Astrocyte (in vitro differentiated cells and primary cell): ENCODE measurements at regions not wholly inside any gene's neighbourhood (a gene's known extent, or its start where the extent isn't known, plus 50 kb on each side); places are given as distances from the start of the nearest gene placed in this dataset.

Experiments
- DNase-seq: peaks from one replicate; pipeline ENCODE4 v3.0.0-alpha.2; 2010; ENCODE audit warnings: low read depth
- FAIRE-seq: peaks from 2 replicates; lab custom pipeline; 2011; peaks lifted over from hg19 to GRCh38; lab: Jason Lieb, UNC
- H2AFZ ChIP-seq: 2 replicates; pipeline ENCODE4 v1.6.0; 2012; ENCODE audit warnings: low read depth, low read length, inconsistent platforms
- H3K27ac ChIP-seq: 2 replicates; pipeline ENCODE4 v1.5.1; 2011; ENCODE audit warnings: low read depth, low read length, inconsistent platforms
- H3K27me3 ChIP-seq: 2 replicates; pipeline ENCODE4 v1.6.0; 2011; ENCODE audit warnings: low read length, inconsistent platforms; ENCODE audit not compliant: insufficient read depth
- H3K36me3 ChIP-seq: 2 replicates; pipeline ENCODE4 v1.5.1; 2011; ENCODE audit warnings: low read length, inconsistent platforms; ENCODE audit not compliant: insufficient read depth
- H3K4me1 ChIP-seq: 2 replicates; pipeline ENCODE4 v1.5.1; 2011; ENCODE audit warnings: low read length, inconsistent platforms; ENCODE audit not compliant: insufficient read depth
- H3K4me2 ChIP-seq: 2 replicates; pipeline ENCODE4 v1.6.0; 2012; ENCODE audit warnings: low read length, inconsistent platforms
- H3K4me3 ChIP-seq: 2 replicates; pipeline ENCODE4 v1.5.1; 2011; ENCODE audit warnings: low read depth, mild to moderate bottlenecking, low read length, inconsistent platforms; ENCODE audit not compliant: insufficient read depth
- H3K79me2 ChIP-seq: 2 replicates; pipeline ENCODE4 v1.6.0; 2012; ENCODE audit warnings: mild to moderate bottlenecking, low read length, inconsistent platforms; ENCODE audit not compliant: insufficient read depth
- H3K9ac ChIP-seq: 2 replicates; pipeline ENCODE4 v1.6.0; 2012; ENCODE audit warnings: mild to moderate bottlenecking, low read length, inconsistent platforms
- H3K9me3 ChIP-seq: 2 replicates; pipeline ENCODE4 v1.5.1; 2012; ENCODE audit warnings: low read depth, mild to moderate bottlenecking, low read length, inconsistent platforms; ENCODE audit not compliant: insufficient read depth
- H4K20me1 ChIP-seq: 2 replicates; pipeline ENCODE4 v1.6.0; 2012; ENCODE audit warnings: low read length, inconsistent platforms; ENCODE audit not compliant: insufficient read depth
- H3K27ac Mint-ChIP-seq: one replicate; pipeline ENCODE4 v1.8.0; 2021; ENCODE audit warnings: mild to moderate bottlenecking, mixed read lengths; ENCODE audit not compliant: unreplicated experiment
- H3K27me3 Mint-ChIP-seq: one replicate; pipeline ENCODE4 v1.8.0; 2021; ENCODE audit warnings: low read depth, mixed read lengths; ENCODE audit not compliant: unreplicated experiment
- H3K36me3 Mint-ChIP-seq: one replicate; pipeline ENCODE4 v1.8.0; 2021; ENCODE audit warnings: low read depth, mixed read lengths; ENCODE audit not compliant: unreplicated experiment
- H3K4me1 Mint-ChIP-seq: one replicate; pipeline ENCODE4 v1.8.0; 2021; ENCODE audit warnings: low read depth, mixed read lengths; ENCODE audit not compliant: unreplicated experiment
- H3K4me3 Mint-ChIP-seq: one replicate; pipeline ENCODE4 v1.8.0; 2021; ENCODE audit warnings: mild to moderate bottlenecking, moderate library complexity, mixed read lengths; ENCODE audit not compliant: unreplicated experiment
- H3K9me3 Mint-ChIP-seq: one replicate; pipeline ENCODE4 v1.8.0; 2021; ENCODE audit warnings: mild to moderate bottlenecking, mixed read lengths; ENCODE audit not compliant: unreplicated experiment
- EZH2 ChIP-seq: IDR thresholded peaks from 2 replicates; pipeline ENCODE4 v1.6.1; 2012; ENCODE audit warnings: mild to moderate bottlenecking, low read length, inconsistent platforms; ENCODE audit not compliant: insufficient read depth
- TF ChIP-seq, protein P1 (sequence below): IDR thresholded peaks from 2 replicates; pipeline ENCODE4 v1.5.1; 2011; ENCODE audit warnings: low read depth, mild to moderate bottlenecking, inconsistent platforms, low read length, moderate library complexity; ENCODE audit not compliant: insufficient read depth

DNA sequence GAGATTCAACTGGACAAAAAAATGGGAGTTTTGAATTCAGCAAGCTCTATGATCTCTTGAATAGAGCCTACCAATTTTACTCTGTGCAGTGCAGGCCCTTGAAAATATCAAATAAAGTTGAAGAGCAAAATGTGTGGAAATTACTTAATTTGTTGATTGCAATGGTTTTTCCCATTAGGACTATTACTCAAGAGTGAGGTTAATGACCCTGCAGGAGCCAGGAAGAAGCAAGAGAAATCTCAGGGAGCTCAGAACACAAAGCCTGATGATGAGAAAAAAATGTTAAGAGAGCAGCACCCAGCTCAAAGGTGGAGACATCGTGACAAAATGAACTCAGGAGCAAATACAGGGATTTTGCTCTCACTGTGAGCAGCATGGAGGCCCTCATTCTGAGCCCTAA is 337.6 kb upstream of the TRIB2 start:
- Histone ChIP-seq H3K27ac (no peak overlapping the region), H3K4me2 (no peak overlapping the region), H4K20me1 (no peaks in the 10 kb centered on the region), H3K27me3 (no peaks in the 10 kb centered on the region), H3K4me1 (no peaks in the 10 kb centered on the region), H3K9me3 (no peaks in the 10 kb centered on the region), H2AFZ (no peak overlapping the region), H3K79me2 (no peaks in the 10 kb centered on the region), H3K4me3 (no peak overlapping the region), H3K9ac (no peak overlapping the region), H3K36me3 (no peaks in the 10 kb centered on the region)
- DNase-seq (no peak), FAIRE-seq (no peak)
- peaks cover 4% of the 10 kb centered on the region for H3K4me1 Mint-ChIP-seq
- H3K9me3 Mint-ChIP-seq: peaks cover 3% of the 10 kb centered on the region
- H3K27me3 Mint-ChIP-seq: no peaks in the 10 kb centered on the region
- no peak overlapping the region for H3K4me3 Mint-ChIP-seq
- H3K36me3 Mint-ChIP-seq: no peaks in the 10 kb centered on the region
- no peak overlapping the region for H3K27ac Mint-ChIP-seq
- no peak for TF ChIP-seq EZH2
- TF ChIP-seq, protein P1, sequence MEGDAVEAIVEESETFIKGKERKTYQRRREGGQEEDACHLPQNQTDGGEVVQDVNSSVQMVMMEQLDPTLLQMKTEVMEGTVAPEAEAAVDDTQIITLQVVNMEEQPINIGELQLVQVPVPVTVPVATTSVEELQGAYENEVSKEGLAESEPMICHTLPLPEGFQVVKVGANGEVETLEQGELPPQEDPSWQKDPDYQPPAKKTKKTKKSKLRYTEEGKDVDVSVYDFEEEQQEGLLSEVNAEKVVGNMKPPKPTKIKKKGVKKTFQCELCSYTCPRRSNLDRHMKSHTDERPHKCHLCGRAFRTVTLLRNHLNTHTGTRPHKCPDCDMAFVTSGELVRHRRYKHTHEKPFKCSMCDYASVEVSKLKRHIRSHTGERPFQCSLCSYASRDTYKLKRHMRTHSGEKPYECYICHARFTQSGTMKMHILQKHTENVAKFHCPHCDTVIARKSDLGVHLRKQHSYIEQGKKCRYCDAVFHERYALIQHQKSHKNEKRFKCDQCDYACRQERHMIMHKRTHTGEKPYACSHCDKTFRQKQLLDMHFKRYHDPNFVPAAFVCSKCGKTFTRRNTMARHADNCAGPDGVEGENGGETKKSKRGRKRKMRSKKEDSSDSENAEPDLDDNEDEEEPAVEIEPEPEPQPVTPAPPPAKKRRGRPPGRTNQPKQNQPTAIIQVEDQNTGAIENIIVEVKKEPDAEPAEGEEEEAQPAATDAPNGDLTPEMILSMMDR: no peak

DNA sequence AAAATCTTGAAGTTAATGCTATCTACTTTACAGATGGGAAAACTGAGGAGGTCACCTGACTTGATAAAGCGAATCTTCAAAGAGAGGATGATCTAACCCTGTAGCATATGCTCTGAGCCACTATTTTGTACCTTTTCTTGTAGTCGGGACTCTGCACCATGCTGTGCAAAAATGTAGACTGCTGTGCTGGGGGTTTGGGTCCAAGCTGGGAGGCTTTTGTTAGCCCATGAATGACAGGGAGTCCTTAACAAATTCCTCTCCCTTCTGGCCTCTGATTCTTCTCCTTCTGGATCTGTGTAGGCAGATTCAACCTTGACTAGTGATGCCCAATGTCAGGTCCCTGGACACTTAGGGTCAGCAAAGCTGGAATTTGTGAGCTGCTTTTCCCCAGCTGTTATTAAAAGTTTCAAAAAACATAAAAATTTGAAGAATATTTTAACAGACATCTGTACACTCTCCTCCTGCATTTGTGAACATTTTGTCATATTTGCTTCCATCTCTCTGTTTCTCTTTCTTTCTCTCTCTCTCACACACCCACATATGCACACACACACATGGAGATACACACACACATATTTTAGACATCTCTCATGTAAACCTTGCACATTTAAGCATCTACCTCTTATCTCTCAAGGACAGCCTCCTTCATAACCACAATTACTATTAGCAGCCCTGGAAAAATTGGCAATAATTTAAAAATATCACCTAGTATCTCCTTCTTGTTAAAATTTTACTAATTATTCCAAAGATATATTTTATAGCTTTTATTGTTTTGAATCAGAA is 335.0 kb upstream of the TRIB2 start:
- Mint-ChIP-seq H3K9me3 (peaks cover 3% of the 10 kb centered on the region), H3K27ac (no peak overlapping the region), H3K27me3 (no peaks in the 10 kb centered on the region), H3K4me1 (peaks cover 2% of the 10 kb centered on the region), H3K36me3 (no peaks in the 10 kb centered on the region), H3K4me3 (no peak overlapping the region)
- TF ChIP-seq, protein P1: no peak
- TF ChIP-seq EZH2: no peak
- Histone ChIP-seq H3K9ac (no peak overlapping the region), H3K4me1 (no peaks in the 10 kb centered on the region), H3K4me3 (no peak overlapping the region), H3K27me3 (no peaks in the 10 kb centered on the region), H3K4me2 (no peak overlapping the region), H2AFZ (no peak overlapping the region), H3K9me3 (no peaks in the 10 kb centered on the region), H4K20me1 (no peaks in the 10 kb centered on the region), H3K36me3 (no peaks in the 10 kb centered on the region), H3K79me2 (no peaks in the 10 kb centered on the region), H3K27ac (no peak overlapping the region)
- FAIRE-seq (no peak), DNase-seq (no peak)

DNA sequence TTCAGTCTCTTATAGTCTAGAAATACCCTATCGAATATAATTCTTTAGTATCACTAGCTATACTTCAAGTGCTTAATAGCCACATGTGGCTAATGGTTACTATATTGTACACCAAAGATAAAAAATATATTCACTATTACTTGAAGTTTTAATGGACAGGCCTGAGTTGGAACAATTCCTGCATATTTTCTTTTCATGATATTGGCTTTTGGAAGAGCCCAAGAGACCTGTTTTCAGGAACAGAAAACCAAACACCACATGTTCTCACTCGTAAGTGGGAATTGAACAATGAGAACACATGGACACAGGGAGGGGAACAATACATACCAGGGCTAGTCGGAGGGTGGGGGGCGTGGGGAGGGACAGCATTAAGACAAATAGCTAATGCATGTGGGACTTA is 334.4 kb upstream of the TRIB2 start:
- Histone ChIP-seq H3K4me1 (no peaks in the 10 kb centered on the region), H3K9ac (no peak overlapping the region), H3K27me3 (no peaks in the 10 kb centered on the region), H3K4me2 (no peak overlapping the region), H3K79me2 (no peaks in the 10 kb centered on the region), H3K4me3 (no peak overlapping the region), H3K27ac (no peak overlapping the region), H3K36me3 (no peaks in the 10 kb centered on the region), H2AFZ (no peak overlapping the region), H3K9me3 (no peaks in the 10 kb centered on the region), H4K20me1 (no peaks in the 10 kb centered on the region)
- DNase-seq (no peak), FAIRE-seq (no peak)
- H3K36me3 Mint-ChIP-seq: no peaks in the 10 kb centered on the region
- peaks cover 3% of the 10 kb centered on the region for H3K9me3 Mint-ChIP-seq
- no peaks in the 10 kb centered on the region for H3K27me3 Mint-ChIP-seq
- TF ChIP-seq, protein P1: no peak
- no peak for TF ChIP-seq EZH2
- peaks cover 2% of the 10 kb centered on the region for H3K4me1 Mint-ChIP-seq
- no peak overlapping the region for H3K4me3 Mint-ChIP-seq
- H3K27ac Mint-ChIP-seq: no peak overlapping the region
